Spleen (tissue), 7 donors: ENCODE measurements at regions not wholly inside any gene's neighbourhood (a gene's known extent, or its start where the extent isn't known, plus 50 kb on each side); places are given as distances from the start of the nearest gene placed in this dataset.
"Not testable (repeated sequence)": the region's sequence is repeated elsewhere in the genome, so short reads cannot be mapped to it uniquely, and the experiment has no call there.

Source experiments
- POLR2A ChIP-seq, 3 donors: fragments of 450-650 bp; IDR thresholded peaks; one replicate each; pipeline ENCODE4 v1.5.1; 2017; ENCODE audit warnings: antibody characterized with exemption in 3 of 3, mild to moderate bottlenecking in 1 of 3
- TF ChIP-seq, protein P1 (sequence below), 11 experiments: fragments of 200-600 bp in 7 of 11; fragments of 450-650 bp in 4 of 11; sonication (generic) in 4 of 11; IDR thresholded peaks in 8 of 11; conservative IDR thresholded peaks in 3 of 11; 1 replicate in 7 of 11; 2 replicates in 4 of 11; pipeline versions ENCODE4 v1.4.0 to v1.8.0; 2016 to 2021; ENCODE audit warnings: antibody characterized with exemption in 11 of 11, inconsistent platforms in 4 of 11, mild to moderate bottlenecking in 1 of 11
- donor health status: DM: no; HTN: no; CAD: no; lungs with moderate emphysema.
- donor health status: DM: no; HTN: no; CAD: no.
- donor health status: DM: no; HTN: no; CAD: no.

GRCh38 chr1:189915-190314 lies 261.6 kb downstream of the OR4F29 start:
- TF ChIP-seq, protein P1, sequence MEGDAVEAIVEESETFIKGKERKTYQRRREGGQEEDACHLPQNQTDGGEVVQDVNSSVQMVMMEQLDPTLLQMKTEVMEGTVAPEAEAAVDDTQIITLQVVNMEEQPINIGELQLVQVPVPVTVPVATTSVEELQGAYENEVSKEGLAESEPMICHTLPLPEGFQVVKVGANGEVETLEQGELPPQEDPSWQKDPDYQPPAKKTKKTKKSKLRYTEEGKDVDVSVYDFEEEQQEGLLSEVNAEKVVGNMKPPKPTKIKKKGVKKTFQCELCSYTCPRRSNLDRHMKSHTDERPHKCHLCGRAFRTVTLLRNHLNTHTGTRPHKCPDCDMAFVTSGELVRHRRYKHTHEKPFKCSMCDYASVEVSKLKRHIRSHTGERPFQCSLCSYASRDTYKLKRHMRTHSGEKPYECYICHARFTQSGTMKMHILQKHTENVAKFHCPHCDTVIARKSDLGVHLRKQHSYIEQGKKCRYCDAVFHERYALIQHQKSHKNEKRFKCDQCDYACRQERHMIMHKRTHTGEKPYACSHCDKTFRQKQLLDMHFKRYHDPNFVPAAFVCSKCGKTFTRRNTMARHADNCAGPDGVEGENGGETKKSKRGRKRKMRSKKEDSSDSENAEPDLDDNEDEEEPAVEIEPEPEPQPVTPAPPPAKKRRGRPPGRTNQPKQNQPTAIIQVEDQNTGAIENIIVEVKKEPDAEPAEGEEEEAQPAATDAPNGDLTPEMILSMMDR (IDR thresholded peaks at IDR 0.05 in 8 of 11, conservative IDR thresholded peaks at IDR 0.05 in 3 of 11) = not testable (repeated sequence)
- not testable (repeated sequence) for TF ChIP-seq POLR2A (IDR thresholded peaks at IDR 0.05)
